PC-3 (cell line): ENCODE measurements at regions not wholly inside any gene's neighbourhood (a gene's known extent, or its start where the extent isn't known, plus 50 kb on each side); places are given as distances from the start of the nearest gene placed in this dataset.

Source experiments
- CTCF ChIP-seq: fragments of 300-600 bp; sonication (generic); conservative IDR thresholded peaks from 2 replicates; pipeline ENCODE4 v1.5.1; 2017; ENCODE audit warnings: antibody characterized with exemption, low read depth, mild to moderate bottlenecking, low read length
- EZH2phosphoT487 ChIP-seq: fragments of 300-600 bp; sonication (generic); IDR thresholded peaks from 2 replicates; pipeline ENCODE4 v1.6.1; 2018; ENCODE audit warnings: mild to moderate bottlenecking, antibody characterized with exemption, low read length, borderline replicate concordance

GRCh38 chrX:8067754-8068462 is 103.2 kb downstream of the VCX2 start:
- no peak for TF ChIP-seq CTCF
- TF ChIP-seq EZH2phosphoT487: no peak
